Gastroesophageal sphincter (tissue), 4 donors: ENCODE measurements at regions not wholly inside any gene's neighbourhood (a gene's known extent, or its start where the extent isn't known, plus 50 kb on each side); places are given as distances from the start of the nearest gene placed in this dataset.

Experiments
- ATAC-seq: fragments of 150-250 bp; one replicate; pipeline ENCODE4 v1.9.1; 2016; ENCODE audit warnings: mild to moderate bottlenecking, moderate library complexity
- H3K27ac ChIP-seq, 4 donors: fragments of 200-600 bp; sonication (generic) in 3 of 4; 1 replicate in 3 of 4; 2 replicates in 1 of 4; pipeline ENCODE4 v1.5.1; 2016 to 2019
- H3K27me3 ChIP-seq: fragments of 200-600 bp; sonication (generic); one replicate; pipeline ENCODE4 v1.5.1; 2019
- H3K36me3 ChIP-seq, 2 donors: fragments of 200-600 bp; sonication (generic); one replicate each; pipeline ENCODE4 v1.5.1; 2019; ENCODE audit warnings: control low read depth in 1 of 2
- H3K4me1 ChIP-seq, 3 donors: fragments of 200-600 bp; sonication (generic); 1 replicate in 2 of 3; 2 replicates in 1 of 3; pipeline ENCODE4 v1.5.1; 2016 to 2019; ENCODE audit warnings: control low read depth in 2 of 3
- H3K4me3 ChIP-seq, 2 donors: fragments of 200-600 bp; sonication (generic); one replicate each; pipeline ENCODE4 v1.5.1; 2019; ENCODE audit warnings: mild to moderate bottlenecking in 1 of 2, moderate library complexity in 1 of 2
- H3K9me3 ChIP-seq, 3 donors: fragments of 200-600 bp; sonication (generic); one replicate each; pipeline ENCODE4 v1.5.1; 2017 to 2019; ENCODE audit warnings: control low read depth in 2 of 3
- CTCF ChIP-seq, 4 experiments: fragments of 200-600 bp in 2 of 4; fragments of 450-650 bp in 2 of 4; sonication (generic) in 1 of 4; IDR thresholded peaks; one replicate each; pipeline ENCODE4 v1.5.1; 2017 to 2019; ENCODE audit warnings: antibody characterized with exemption in 4 of 4, mild to moderate bottlenecking in 2 of 4, moderate library complexity in 2 of 4
- EP300 ChIP-seq: sonication (generic); formaldehyde crosslinking; IDR thresholded peaks from one replicate; pipeline ENCODE4 v1.6.1; 2017; ENCODE audit warnings: antibody characterized with exemption, mild to moderate bottlenecking
- POLR2A ChIP-seq, 2 donors: fragments of 450-650 bp; IDR thresholded peaks; one replicate each; pipeline ENCODE4 v1.6.1; 2017; ENCODE audit warnings: antibody characterized with exemption in 2 of 2, mild to moderate bottlenecking in 2 of 2, moderate library complexity in 1 of 2
- POLR2AphosphoS5 ChIP-seq: sonication (generic); formaldehyde crosslinking; IDR thresholded peaks from one replicate; pipeline ENCODE4 v1.6.1; 2017; ENCODE audit warnings: antibody characterized with exemption
- WGBS, 2 donors: methylation state at CpG; one replicate each; pipeline ENCODE4 v1.1.5; 2018; ENCODE audit warnings: low coverage in 1 of 2; 5-methylcytosine and 5-hydroxymethylcytosine counted together

- Histone ChIP-seq H3K27ac (no peak overlapping the region), H3K27me3 (peaks cover 100% of the 10 kb centered on the region), H3K36me3 (no peaks in the 10 kb centered on the region), H3K4me1 (peaks cover 0 to 14% (median 4%) of the 10 kb centered on the region in 3 donors), H3K9me3 (no peaks in the 10 kb centered on the region), H3K4me3 (no peak overlapping the region)
- 49% methylated on average over 4 of the region's 26 CpGs; no CpG with 5 or more reads in 1 of the 2 donors for WGBS, 2 donors
- no peak for ATAC-seq
- TF ChIP-seq POLR2A (IDR thresholded peaks at IDR 0.05) (no peak), EP300 (no peak), POLR2AphosphoS5 (no peak), CTCF (IDR thresholded peaks at IDR 0.05) (no peak)
Measured at GRCh38 chr5:176739461-176740051, 70.8 kb upstream of the UNC5A start.

DNA sequence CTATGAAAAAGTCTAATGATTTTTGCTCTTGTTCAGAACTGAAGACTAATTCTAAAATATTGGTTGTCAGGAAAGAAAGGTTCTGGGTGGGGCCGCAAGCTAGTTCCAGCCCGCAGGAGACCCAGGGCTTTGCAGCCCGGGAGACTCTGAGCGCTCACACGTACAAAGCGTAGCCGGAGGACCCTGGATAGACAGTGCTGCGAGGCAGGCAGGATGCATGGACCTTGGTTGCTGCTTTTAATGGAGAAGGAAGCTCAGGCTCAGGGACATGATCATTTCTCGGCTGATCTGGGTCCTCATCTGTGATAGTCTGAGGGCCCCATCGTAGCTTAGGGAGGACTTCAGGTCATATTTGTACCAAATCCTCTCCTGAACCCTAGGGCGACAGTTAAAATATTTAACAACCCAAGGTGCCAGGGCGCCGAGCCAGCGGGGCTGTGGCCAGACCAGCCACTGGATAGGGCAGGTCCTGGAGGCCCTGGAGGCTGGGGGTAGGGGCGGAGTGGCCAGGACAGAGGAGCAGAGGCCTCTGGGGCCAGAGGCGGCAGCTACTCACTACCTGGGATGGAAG, 70.1 kb upstream of the UNC5A start:
- Histone ChIP-seq H3K36me3 (no peaks in the 10 kb centered on the region), H3K4me1 (peaks cover 0 to 14% (median 4%) of the 10 kb centered on the region in 3 donors), H3K9me3 (no peaks in the 10 kb centered on the region), H3K27ac (no peak overlapping the region), H3K4me3 (no peak overlapping the region), H3K27me3 (peaks cover 100% of the 10 kb centered on the region)
- TF ChIP-seq EP300 (no peak), POLR2A (IDR thresholded peaks at IDR 0.05) (no peak), CTCF (IDR thresholded peaks at IDR 0.05) (no peak), POLR2AphosphoS5 (no peak)
- WGBS, 2 donors, result 75% methylated on average over 15 of the region's 16 CpGs; no CpG with 5 or more reads in 1 of the 2 donors
- no peak for ATAC-seq

DNA sequence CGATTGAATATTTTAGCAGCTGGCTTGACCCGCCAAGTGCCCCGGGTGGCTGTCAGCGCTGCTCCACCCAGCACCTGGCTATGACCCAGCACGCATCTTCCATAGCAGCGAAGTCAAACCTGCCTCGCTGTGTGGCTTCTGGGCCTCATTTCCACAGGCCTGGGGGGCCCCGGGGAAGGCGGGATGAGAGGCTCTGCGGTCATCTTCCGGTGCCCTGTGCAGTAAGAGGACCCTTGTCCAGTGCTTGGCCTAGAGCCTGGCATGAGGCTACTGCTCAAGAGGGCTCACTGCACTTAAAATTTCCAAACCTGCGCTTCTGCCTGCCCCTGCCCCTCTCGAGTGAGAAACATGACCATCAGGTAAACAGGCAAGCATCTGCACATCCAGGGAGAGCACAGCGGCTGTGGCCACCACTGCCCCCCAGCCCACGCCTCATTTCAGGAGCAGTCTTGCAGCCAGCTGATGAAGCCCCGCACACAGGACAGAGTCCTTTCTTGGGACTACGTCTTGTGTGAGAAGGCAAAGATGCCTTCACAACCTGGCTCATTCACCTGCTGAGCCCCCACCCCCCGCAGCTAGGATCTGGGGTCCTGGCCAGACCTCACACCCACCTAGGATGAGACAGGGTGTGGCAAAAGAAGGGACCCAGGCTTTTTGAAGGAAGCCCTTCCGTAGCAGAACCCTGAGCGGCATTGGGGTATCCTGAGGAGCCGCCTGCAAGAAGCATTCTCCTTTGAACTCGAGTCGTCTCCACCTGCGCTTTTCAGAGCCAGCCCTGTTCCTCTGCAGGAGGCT, 69.5 kb upstream of the UNC5A start:
- no peak for ATAC-seq

DNA sequence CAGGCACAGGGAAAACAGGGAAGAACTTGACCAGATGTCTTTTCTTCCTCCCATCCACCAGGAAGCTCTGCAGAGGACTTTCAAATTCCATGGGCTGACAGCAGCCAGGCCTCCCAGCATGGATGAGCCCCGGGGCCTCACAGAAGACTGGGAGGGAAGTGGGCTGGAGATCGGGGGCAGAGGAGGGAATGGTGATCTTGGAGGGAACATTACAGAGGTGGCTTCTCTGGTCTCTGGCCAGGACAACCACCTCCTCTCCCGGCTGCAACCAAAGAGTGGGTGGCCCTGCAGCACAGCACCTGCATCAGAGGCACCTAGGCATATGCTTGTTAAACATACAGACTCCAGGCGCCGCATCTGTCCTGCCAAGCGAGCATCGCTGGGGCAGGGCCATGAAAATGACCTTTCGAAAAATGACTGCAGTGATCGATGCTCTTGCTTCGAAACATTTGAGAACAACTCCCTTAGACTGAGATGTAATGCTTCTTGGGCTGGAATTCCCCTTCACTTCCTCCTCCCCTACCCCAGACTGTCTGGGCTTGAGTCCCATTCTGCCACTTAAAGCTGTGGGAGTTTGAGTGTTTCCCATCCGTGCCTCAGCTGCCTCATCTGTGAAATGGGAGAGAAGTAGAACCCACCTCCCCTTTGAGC, 68.7 kb upstream of the UNC5A start:
- WGBS, 2 donors, result 60 to 68% methylated on average over 4 to 8 of the region's 11 CpGs
- Histone ChIP-seq H3K27ac (no peak overlapping the region), H3K9me3 (no peaks in the 10 kb centered on the region), H3K27me3 (peaks cover 100% of the 10 kb centered on the region), H3K36me3 (no peaks in the 10 kb centered on the region), H3K4me1 (peaks cover 0 to 14% (median 4%) of the 10 kb centered on the region in 3 donors), H3K4me3 (no peak overlapping the region)
- TF ChIP-seq EP300 (no peak), CTCF (IDR thresholded peaks at IDR 0.05) (no peak), POLR2A (IDR thresholded peaks at IDR 0.05) (no peak), POLR2AphosphoS5 (no peak)
- no peak for ATAC-seq

More for the DNA sequence above, 69.5 kb upstream of the UNC5A start:
- WGBS, 2 donors, result 91% methylated on average over 6 of the region's 24 CpGs; no CpG with 5 or more reads in 1 of the 2 donors
- H3K36me3 ChIP-seq, result no peaks in the 10 kb centered on the region
- TF ChIP-seq EP300, result no peak
- TF ChIP-seq CTCF (IDR thresholded peaks at IDR 0.05), result no peak
- TF ChIP-seq POLR2AphosphoS5, result no peak
- no peak for TF ChIP-seq POLR2A (IDR thresholded peaks at IDR 0.05)
- no peak overlapping the region for H3K27ac ChIP-seq
- H3K9me3 ChIP-seq, result no peaks in the 10 kb centered on the region
- peaks cover 100% of the 10 kb centered on the region for H3K27me3 ChIP-seq
- H3K4me1 ChIP-seq, result peaks cover 0 to 14% (median 4%) of the 10 kb centered on the region in 3 donors
- H3K4me3 ChIP-seq, result no peak overlapping the region
